Nephron (organoid): ENCODE measurements at regions not wholly inside any gene's neighbourhood (a gene's known extent, or its start where the extent isn't known, plus 50 kb on each side); places are given as distances from the start of the nearest gene placed in this dataset.

ENCODE experiments used
- H3K27ac Mint-ChIP-seq, 3 experiments: 2 replicates each; pipeline ENCODE4 v1.8.0; 2020; ENCODE audit warnings: mixed read lengths in 3 of 3, mild to moderate bottlenecking in 2 of 3, moderate library complexity in 1 of 3
- H3K27me3 Mint-ChIP-seq: 2 replicates; pipeline ENCODE4 v1.8.0; 2021; ENCODE audit warnings: low read depth, mild to moderate bottlenecking, moderate library complexity, mixed read lengths
- H3K36me3 Mint-ChIP-seq: 2 replicates; pipeline ENCODE4 v1.8.0; 2020; ENCODE audit warnings: low read depth, mixed read lengths
- H3K4me1 Mint-ChIP-seq: 2 replicates; pipeline ENCODE4 v1.8.0; 2020; ENCODE audit warnings: mixed read lengths
- H3K4me3 Mint-ChIP-seq, 3 experiments: 2 replicates each; pipeline ENCODE4 v1.8.0; 2020; ENCODE audit warnings: mild to moderate bottlenecking in 3 of 3, mixed read lengths in 3 of 3, moderate library complexity in 2 of 3
- H3K9me3 Mint-ChIP-seq: 2 replicates; pipeline ENCODE4 v1.8.0; 2020; ENCODE audit warnings: mixed read lengths
- CTCF ChIP-seq, 3 experiments: fragments of 200-600 bp; sonication (generic); IDR thresholded peaks; one replicate each; pipeline ENCODE4 v1.5.0; 2021; ENCODE audit warnings: antibody characterized with exemption in 3 of 3; ENCODE audit not compliant: unreplicated experiment in 3 of 3

DNA sequence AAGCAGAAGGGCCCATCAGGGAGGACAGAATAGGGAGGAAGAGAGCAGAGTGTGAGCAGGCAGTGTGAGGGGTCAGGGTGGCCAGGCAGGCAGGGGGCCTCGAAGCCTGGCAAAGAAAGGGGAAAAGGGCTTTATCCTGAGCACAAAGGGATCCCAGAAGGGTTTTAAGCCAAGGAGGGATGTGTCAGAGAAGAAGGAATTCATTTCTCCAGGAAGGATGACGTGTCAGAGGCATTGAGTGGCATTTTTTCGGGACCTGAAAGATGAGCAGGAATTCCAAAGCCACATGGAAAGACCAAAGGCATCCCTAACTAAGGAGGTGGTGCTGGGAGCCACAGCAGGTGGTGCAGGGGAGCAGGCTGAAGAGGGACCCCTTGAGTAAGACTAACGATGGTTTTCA is 132.1 kb downstream of the DICER1 start:
- H3K4me3 Mint-ChIP-seq = no peak overlapping the region
- no peak overlapping the region for H3K27ac Mint-ChIP-seq
- H3K36me3 Mint-ChIP-seq = no peaks in the 10 kb centered on the region
- peaks cover 8% of the 10 kb centered on the region for H3K27me3 Mint-ChIP-seq
- H3K4me1 Mint-ChIP-seq = no peaks in the 10 kb centered on the region
- peaks cover 13% of the 10 kb centered on the region for H3K9me3 Mint-ChIP-seq
- TF ChIP-seq CTCF (IDR thresholded peaks at IDR 0.05; ENCODE audit: unreplicated experiment in 3 of 3) = no peak

DNA sequence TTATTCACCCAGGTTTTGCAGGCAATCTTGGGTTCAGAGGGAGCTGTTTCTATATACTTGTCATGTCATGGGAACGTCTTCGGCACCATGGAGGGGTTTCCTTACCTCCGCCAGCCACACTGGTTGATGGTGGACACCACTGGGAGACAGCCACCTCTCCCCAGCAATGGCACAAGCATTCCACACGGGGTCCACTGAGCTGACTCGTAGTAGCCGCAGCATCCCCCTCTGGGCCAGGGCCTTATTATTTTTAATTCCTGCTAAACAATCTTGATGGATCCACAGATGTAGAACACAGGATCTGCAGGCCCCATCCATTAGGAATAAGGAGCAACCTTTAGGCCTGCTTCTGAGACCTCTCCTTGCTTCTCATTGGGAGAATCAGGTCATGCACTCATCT is 132.9 kb downstream of the DICER1 start:
- H3K36me3 Mint-ChIP-seq = no peaks in the 10 kb centered on the region

DNA sequence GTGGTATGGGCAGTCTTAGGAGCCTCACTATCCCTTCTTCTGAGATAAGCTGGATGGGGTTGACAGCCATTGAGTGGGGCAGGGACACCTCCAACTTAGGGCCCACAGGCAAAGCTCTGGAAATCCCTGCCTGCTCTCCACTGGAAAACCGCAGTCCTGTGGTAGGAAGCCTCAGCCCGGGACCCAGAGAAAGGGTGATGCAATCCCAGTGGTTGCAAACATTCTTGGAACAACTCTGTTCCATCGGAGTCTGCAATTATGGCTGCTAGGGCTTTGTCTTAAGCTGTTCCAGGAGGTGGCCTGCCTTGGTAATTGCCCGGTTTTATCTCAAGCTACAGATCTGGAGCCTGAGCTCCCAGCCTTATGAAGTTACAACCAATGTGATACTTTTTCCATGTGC is 133.4 kb downstream of the DICER1 start:
- Mint-ChIP-seq H3K36me3 (no peaks in the 10 kb centered on the region), H3K27ac (no peak overlapping the region), H3K27me3 (peaks cover 8% of the 10 kb centered on the region), H3K9me3 (peaks cover 3% of the 10 kb centered on the region), H3K4me1 (no peaks in the 10 kb centered on the region), H3K4me3 (no peak overlapping the region)
- TF ChIP-seq CTCF (IDR thresholded peaks at IDR 0.05; ENCODE audit: unreplicated experiment in 3 of 3) = no peak

More for the DNA sequence above, 132.9 kb downstream of the DICER1 start:
- H3K27ac Mint-ChIP-seq = no peak overlapping the region
- peaks cover 8% of the 10 kb centered on the region for H3K9me3 Mint-ChIP-seq
- TF ChIP-seq CTCF (IDR thresholded peaks at IDR 0.05; ENCODE audit: unreplicated experiment in 3 of 3) = no peak
- H3K27me3 Mint-ChIP-seq = peaks cover 8% of the 10 kb centered on the region
- no peaks in the 10 kb centered on the region for H3K4me1 Mint-ChIP-seq
- no peak overlapping the region for H3K4me3 Mint-ChIP-seq

DNA sequence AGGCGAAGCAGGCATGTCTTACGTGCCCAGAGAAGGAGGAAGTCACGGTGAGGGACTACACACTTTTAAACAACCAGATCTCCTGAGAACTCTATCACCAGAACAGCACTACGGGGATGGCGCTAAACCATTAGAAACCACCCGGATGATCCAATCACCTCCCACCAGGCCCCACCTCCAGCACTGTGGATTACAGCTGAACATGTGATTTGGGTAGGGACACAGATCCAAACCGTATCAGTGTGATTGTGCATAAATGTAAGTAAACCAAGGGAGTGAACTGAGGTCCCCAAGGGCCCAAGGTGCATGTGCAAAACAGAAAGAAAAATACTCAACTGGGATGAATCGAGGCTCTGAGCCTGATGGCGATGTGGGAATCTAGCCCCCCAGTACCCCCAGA is 134.2 kb downstream of the DICER1 start:
- Mint-ChIP-seq H3K27ac (no peak overlapping the region), H3K9me3 (no peaks in the 10 kb centered on the region), H3K36me3 (no peaks in the 10 kb centered on the region), H3K4me1 (no peaks in the 10 kb centered on the region), H3K27me3 (peaks cover 8% of the 10 kb centered on the region), H3K4me3 (no peak overlapping the region)
- TF ChIP-seq CTCF (IDR thresholded peaks at IDR 0.05; ENCODE audit: unreplicated experiment in 3 of 3) = no peak

DNA sequence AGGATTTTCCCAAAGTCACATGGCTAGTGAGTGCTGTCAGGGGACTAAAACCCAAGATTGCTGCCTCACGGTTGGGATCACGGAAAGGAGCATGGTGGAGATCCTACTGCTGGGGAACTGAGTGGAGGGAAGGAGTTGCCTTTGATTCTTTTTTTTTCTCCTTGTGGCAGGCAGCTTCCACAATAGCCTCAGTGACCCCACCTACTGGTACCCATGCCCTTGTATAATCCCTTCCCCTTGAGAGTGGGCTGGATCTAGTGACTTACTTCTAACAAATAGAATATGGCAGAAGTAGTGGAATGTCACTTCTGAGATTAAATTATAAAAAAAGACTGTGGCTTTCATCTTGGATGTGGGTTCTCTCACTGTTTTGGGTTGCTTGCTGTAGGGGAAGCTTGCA is 135.7 kb downstream of the DICER1 start:
- Mint-ChIP-seq H3K9me3 (no peaks in the 10 kb centered on the region), H3K27me3 (peaks cover 8% of the 10 kb centered on the region), H3K4me3 (no peak overlapping the region), H3K4me1 (no peaks in the 10 kb centered on the region), H3K27ac (no peak overlapping the region), H3K36me3 (no peaks in the 10 kb centered on the region)
- no peak for TF ChIP-seq CTCF (IDR thresholded peaks at IDR 0.05; ENCODE audit: unreplicated experiment in 3 of 3)

DNA sequence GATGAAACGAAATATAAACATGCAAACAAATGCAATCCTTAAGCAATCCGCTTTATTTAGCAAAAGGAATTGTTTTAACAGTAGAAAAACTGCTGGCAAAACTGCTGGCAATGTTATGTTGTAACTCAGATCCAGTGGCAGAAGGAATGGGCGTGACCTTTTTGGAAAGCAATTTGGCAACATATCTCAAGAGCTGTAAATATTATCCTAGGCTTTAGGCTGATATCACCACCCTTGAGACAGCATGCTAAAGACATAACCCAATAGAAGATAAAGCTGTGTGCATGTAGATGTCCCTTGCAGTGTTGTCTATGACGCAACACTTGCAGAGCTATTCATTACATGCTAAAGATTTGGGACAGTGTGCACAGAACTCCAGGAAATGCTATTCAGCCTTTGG is 138.5 kb downstream of the DICER1 start:
- TF ChIP-seq CTCF (IDR thresholded peaks at IDR 0.05; ENCODE audit: unreplicated experiment in 3 of 3) = no peak
- H3K27me3 Mint-ChIP-seq = peaks cover 4% of the 10 kb centered on the region
- H3K9me3 Mint-ChIP-seq = no peaks in the 10 kb centered on the region
- H3K4me3 Mint-ChIP-seq = no peak overlapping the region
- no peaks in the 10 kb centered on the region for H3K4me1 Mint-ChIP-seq
- H3K27ac Mint-ChIP-seq = no peak overlapping the region
- no peaks in the 10 kb centered on the region for H3K36me3 Mint-ChIP-seq
